ENCODE measurements at regions not wholly inside any gene's neighbourhood (a gene's known extent, or its start where the extent isn't known, plus 50 kb on each side); places are given as distances from the start of the nearest gene placed in this dataset.

- no peak overlapping the region for H3K4me3 ChIP-seq (ENCODE audit: low read depth, low read length)
- in situ Hi-C loops (cut with HindIII; ENCODE audit: low sequenced_read_pairs): no loop called here
- no peak for DNase-seq (ENCODE audit: low read depth, low spot score)
- TF ChIP-seq, protein P1, sequence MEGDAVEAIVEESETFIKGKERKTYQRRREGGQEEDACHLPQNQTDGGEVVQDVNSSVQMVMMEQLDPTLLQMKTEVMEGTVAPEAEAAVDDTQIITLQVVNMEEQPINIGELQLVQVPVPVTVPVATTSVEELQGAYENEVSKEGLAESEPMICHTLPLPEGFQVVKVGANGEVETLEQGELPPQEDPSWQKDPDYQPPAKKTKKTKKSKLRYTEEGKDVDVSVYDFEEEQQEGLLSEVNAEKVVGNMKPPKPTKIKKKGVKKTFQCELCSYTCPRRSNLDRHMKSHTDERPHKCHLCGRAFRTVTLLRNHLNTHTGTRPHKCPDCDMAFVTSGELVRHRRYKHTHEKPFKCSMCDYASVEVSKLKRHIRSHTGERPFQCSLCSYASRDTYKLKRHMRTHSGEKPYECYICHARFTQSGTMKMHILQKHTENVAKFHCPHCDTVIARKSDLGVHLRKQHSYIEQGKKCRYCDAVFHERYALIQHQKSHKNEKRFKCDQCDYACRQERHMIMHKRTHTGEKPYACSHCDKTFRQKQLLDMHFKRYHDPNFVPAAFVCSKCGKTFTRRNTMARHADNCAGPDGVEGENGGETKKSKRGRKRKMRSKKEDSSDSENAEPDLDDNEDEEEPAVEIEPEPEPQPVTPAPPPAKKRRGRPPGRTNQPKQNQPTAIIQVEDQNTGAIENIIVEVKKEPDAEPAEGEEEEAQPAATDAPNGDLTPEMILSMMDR (IDR thresholded peaks at IDR 0.05; ENCODE audit: low read depth, low read length): no peak
These were observed 93.2 kb upstream of the TP53I11 start for GRCh38 chr11:45043755-45044475.

- DNase-seq (ENCODE audit: low read depth, low spot score): peak; percentile 13
- no peak overlapping the region for H3K4me3 ChIP-seq (ENCODE audit: low read depth, low read length)
- in situ Hi-C loops (cut with HindIII; ENCODE audit: low sequenced_read_pairs): no loop called here
- TF ChIP-seq, protein P1 (IDR thresholded peaks at IDR 0.05; ENCODE audit: low read depth, low read length): no peak
These were observed 95.2 kb upstream of the TP53I11 start for GRCh38 chr11:45045683-45046471.

- no peak overlapping the region for H3K4me3 ChIP-seq (ENCODE audit: low read depth, low read length)
- TF ChIP-seq, protein P1 (IDR thresholded peaks at IDR 0.05; ENCODE audit: low read depth, low read length): no peak
- no peak for DNase-seq (ENCODE audit: low read depth, low spot score)
- in situ Hi-C loops (cut with HindIII; ENCODE audit: low sequenced_read_pairs): no loop called here
These were observed 97.7 kb upstream of the TP53I11 start for GRCh38 chr11:45048313-45048841.

GRCh38 chr11:45048870-45049691, 97.4 kb upstream of the PRDM11 start:
- TF ChIP-seq, protein P1 (IDR thresholded peaks at IDR 0.05; ENCODE audit: low read depth, low read length): no peak
- no peak for DNase-seq (ENCODE audit: low read depth, low spot score)
- in situ Hi-C loops (cut with HindIII; ENCODE audit: low sequenced_read_pairs): no loop called here
- H3K4me3 ChIP-seq (ENCODE audit: low read depth, low read length): no peak overlapping the region

DNA sequence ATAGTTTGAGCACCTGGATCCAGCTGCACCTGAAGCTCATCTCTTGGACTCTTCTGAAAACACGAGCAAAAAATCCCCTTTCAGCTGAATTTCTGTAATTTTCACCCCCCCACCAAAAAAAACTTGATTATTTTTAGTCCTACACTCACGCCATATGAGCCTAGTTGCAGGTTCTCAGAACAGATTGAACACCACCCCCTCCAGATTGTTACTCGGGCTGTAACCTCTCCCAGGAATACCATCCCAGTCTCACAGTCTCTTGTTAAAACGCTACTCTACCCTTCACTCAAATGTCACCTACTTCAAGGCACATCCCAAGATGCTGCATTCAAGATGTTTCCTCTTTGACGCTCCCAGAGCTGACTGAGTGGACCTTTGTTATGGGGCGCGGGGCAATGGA, 96.3 kb upstream of the PRDM11 start:
- TF ChIP-seq, protein P1 (IDR thresholded peaks at IDR 0.05; ENCODE audit: low read depth, low read length): no peak
- no peak overlapping the region for H3K4me3 ChIP-seq (ENCODE audit: low read depth, low read length)

GRCh38 chr11:45051621-45052020, 94.8 kb upstream of the PRDM11 start:
- TF ChIP-seq, protein P1 (IDR thresholded peaks at IDR 0.05; ENCODE audit: low read depth, low read length): no peak
- H3K4me3 ChIP-seq (ENCODE audit: low read depth, low read length): no peak overlapping the region
- no peak for DNase-seq (ENCODE audit: low read depth, low spot score)
- in situ Hi-C loops (cut with HindIII; ENCODE audit: low sequenced_read_pairs): no loop called here

More for the DNA sequence above, 96.3 kb upstream of the PRDM11 start:
- DNase-seq (ENCODE audit: low read depth, low spot score): no peak
- in situ Hi-C loops (cut with HindIII; ENCODE audit: low sequenced_read_pairs): no loop called here

All from astrocyte of the spinal cord (primary cell).